HG03159 (cell line): ENCODE measurements at regions not wholly inside any gene's neighbourhood (a gene's known extent, or its start where the extent isn't known, plus 50 kb on each side); places are given as distances from the start of the nearest gene placed in this dataset.

Experiments used
- ATAC-seq: cut with Tn5 transposase; IDR thresholded peaks from one replicate; pipeline ENCODE4 v1.9.1; 2021; ENCODE audit warnings: mild to moderate bottlenecking, moderate library complexity; ENCODE audit not compliant: unreplicated experiment

DNA sequence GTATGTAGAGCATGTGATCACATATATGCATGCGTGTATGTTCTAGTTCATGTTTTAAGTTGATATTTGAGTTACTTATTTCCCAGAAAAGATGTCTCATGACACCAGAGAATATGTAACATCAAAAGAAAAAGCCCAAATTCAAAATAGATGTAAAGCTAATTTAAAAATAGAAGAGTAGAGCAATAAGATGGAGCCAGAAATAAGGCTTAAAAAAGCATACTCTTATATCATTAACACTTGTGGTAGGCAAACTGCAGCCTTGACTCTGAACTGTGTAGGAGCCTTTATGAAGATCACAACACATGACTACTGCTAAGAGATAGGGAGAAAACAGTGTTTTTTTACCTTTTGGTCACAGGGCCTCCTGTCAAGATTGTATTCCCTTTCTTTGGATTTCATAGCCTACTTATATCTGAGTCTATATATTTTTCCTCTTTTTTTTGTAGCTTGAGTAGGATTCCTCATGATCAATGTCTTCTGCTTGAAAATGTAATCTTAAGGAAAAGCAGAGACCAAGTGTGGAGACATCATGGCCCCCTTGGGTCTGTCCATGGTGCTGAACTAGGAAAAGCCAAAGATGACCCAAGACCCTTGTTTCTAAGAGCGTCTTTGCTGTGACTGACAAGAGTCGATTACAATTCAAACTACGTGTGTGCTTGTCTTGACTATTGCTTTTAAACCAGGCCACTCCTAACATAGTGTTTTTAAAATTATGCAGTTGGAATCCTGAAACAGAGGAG is 390.4 kb downstream of the SHISA9 start:
- ATAC-seq = no peak

DNA sequence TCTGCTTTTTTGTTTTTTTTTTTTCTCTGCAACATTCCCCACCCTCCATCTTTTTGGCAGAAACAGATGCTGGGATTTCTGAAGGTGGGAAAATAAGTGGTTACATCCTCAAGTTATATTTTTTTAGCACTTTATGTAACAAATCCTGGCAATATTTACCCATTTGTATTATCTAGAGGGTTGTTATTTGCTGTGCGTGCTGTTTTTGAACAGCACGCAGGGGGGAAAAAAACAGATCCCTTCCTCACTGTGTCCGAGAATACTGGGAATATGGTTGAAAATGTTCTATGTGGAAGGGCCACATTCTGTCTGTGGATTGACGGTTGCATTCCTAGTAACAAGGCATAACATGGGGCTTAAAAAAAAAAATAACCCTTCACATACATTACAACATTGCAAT is 394.8 kb downstream of the SHISA9 start:
- ATAC-seq = no peak

DNA sequence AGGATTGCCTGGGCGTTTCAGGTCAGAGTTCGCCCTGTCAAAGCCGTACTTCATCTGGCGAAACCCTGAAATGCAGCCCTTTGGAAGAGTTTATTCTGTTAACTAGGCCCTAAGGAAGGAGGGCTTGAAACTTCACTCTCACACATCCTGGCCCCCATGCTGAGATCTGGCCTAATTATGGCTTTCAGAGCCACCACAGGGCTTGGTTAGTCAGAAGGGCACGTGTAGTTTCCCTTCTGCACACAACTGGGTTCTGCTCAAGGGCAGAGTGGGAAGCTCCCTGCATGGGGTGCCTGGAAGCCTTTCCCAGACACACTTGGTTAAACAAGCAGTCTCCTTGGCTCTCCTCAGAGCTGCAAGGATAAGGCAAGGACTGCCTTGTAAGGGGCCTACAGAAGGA is 397.3 kb downstream of the SHISA9 start:
- ATAC-seq = no peak

DNA sequence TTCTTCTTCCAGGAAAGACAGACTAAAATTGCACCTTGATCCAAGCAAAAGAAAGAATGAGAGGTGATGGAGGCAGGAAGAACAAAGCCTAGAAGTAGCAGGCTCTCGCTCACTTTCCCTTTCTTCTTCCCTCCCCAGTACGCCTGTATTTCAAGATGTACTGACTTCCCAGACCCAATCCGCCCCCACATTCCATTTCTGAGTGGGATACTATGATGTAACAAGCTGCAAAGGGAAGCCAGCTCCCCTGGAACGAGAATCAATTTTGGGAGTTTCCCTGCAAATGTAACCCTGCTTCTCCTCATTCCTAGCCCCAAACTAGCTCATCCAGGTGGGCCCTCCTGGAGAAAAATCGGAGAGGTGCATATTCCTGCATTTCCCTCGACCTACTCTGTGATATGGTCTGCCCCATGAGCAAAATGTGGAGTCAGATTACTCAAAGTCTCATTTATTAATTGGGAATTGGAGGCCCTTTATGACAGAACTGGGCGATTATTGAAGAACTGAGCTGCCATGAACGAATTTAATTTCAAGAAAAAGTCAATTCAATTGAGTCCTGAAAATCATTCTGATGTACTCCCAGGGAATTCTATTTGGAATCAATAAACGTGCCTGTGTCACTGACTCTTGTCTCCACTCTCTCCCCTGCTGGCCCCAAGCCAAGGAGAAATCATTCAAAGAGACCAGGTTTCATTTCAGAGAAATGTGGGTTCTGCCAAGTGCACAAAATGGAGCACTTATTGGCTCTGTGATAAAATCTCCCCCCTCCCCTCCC is 398.9 kb downstream of the SHISA9 start:
- no peak for ATAC-seq

DNA sequence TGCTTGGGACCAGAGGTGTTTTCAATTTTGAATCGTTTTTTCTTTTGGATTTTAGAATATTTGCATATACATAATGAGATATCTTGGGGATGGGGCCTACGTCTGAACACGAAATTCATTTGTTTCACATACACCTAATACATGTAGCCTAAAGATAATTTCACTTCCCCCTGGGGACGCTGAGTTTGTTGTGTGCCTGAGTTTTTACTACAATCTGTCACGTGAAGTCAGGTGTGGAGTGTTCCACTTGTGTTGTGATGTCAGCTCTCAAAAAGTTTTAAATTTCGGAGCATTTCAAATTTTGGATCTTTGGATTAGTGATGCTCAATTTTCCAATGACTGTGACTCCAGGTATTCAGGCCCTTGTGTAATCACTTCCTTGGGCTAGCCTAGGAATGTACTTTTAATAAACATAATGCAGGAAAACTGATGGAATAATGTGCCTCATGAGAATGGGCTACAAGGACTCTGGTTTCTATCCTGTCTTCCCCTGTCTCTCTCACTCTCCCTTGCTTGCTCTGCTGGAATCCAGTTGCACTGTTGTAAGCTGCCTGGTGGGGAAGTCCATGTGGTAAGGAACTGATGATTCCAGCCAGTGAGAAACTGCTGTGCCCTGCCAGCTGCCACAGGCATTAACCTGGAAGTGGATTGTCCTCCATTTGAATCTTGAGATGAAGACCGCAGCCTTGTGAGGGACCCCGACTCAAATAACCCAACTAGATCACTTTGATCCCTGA is 403.8 kb downstream of the SHISA9 start:
- ATAC-seq = no peak

DNA sequence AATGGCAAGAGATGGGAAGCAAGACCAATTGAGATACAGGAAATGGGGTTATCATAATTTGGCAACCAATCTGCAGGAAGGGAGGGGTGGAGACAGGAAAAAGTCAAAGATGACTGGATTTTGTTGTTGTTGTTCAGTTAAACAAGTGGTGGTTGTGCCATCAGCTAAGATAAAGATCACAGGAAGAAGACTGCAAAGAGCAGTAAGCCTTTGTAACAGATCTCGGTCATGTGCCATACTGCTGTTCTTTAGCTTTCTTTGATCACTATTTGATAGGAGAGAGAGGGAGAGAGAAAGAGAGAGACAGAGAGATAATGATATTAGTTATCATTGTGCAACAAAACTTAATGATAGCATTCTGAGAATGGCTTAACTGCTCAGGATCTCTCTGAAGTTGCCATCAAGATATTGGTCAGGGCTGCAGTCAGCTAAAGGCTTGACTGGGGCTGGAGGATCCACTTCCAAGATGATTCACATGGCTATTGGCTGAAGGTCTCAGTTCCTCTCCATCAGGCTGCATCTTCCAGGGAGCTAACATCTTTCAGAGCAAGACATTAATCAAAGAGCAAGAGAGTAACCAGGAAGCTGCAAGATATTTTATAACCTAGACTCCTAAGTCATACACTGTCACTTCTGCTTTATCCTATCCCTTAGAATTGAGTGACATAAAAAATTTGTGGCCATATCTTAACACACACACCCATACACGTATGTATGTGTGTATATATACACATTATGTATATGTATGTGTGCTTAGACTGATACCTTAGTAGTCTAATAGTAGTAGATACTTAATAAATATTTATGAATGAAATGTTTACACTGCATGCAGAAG is 405.0 kb downstream of the SHISA9 start:
- ATAC-seq = no peak

DNA sequence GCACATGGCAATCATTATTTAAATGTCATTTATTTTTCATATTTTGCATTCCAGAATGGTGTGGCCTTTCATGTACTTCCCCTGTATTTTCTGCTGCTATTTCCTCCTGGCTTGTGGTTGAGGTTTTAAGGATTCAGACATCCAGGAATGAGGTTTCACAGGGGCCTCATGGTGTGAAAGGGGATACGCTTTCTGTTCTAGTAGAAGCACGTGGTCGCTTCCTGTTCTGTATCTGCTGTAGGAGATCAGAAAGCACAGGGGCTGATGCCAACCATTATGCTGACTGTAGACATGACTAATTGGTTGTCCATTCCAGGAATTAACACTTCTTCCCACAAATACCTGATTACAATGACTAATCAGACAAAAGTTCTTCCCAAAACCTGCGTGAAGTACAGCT is 405.9 kb downstream of the SHISA9 start:
- no peak for ATAC-seq

DNA sequence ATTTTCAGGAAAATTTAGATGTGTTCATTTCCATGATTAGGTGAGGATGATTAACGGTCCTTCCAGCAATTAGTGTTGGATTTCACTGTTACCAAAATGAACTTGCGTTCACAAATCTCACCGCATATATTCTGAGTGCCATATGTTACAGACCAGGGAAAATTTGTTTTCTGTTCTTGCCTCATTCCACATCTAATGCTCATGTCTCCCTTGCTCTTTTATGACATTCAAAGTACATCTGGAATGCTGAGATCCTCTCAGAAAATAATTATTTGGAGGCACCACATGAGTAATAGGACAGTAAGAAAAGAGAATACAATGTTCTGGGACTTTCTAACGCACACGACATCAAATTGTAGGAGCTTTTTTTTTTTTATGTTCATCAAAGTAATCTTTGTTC is 406.5 kb downstream of the SHISA9 start:
- ATAC-seq = no peak

DNA sequence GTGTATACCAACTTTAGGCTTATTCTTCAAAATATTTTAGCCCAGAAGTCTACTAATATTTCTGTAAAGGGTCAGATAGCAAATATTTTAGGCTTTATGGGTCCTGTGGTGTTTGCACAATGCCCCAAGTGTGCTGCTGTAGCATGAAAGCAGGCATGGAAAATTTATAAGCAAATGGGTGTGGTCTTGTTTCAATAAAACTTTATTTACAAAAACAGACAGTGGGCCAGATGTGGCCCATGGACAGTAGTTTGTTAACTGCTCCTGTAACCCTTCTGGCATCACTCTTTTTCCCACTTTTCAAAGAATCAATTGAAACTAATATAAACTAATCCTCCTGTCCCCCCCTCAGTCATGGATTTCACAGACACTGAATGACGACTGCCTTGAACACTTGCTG is 410.7 kb downstream of the SHISA9 start:
- ATAC-seq = no peak

DNA sequence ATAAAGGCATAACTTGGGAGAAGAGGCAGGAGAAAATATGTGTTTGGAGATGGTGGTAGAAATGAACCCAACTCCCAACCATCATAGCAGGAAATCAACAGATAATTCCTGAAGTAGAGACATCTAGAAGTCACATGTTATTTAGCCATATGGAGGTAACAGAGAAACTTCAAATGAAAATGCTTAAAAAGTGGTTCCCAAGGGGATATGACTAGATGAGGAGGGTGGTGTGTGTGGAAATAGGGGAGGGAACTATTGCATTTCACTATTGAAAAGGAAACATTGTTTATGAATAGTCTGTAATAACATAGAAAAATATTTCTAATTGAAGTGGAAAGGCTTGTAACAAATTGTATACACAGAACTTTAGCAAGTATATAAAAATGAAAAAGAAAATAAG is 412.0 kb downstream of the SHISA9 start:
- no peak for ATAC-seq

DNA sequence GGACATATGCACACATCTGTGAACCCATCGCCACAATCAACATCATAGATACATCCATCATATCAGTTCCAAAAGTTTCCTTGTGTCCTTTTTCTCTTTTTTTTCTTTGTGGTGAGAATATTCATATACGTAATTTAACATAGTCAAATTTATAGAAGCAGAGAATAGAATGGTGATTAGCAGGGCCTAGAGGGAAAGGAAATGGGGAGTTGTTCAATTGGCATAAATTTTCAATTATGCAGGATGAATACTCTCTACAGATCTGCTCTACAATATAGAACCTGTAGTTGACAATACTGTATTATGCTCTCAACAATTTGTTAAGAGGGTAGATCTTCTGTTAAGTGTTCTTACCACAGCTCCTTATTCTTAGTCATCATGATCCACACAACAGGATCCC is 413.2 kb downstream of the SHISA9 start:
- no peak for ATAC-seq

DNA sequence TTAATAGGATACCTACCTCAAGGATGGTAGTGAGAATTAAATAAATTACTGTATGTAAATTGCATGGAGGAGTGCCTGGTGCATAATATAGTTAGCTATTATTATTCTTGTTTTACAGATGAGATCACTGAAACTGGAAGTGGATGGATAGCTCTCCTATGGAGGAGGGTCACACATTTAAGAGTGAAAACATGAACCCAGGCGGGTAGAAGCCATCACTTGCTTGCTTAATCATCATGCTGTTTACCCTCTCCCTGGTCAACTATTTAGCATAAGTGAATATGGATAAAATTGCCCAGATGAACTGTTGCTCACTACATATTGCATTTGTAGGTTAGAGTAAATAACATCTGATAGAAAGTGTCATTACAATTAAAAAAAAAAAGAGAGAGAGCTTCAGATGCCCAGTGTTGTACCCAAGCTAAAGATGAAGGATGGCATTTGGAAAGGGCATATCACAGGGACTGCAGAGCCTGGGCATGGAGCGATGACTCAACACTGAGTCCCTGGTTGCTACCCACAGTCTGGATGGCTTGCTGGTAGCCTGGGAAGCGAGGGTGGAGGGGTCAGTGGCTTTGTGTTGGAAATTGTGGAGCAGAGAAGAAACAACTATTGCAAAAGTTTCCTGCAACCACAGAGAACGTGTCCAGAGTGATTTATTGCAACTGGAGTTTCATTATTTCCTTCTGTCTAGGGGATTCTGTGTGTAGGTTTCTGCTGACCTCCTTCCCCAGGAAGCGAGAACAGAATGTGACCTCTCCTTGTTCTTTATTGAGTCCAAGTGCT is 414.4 kb downstream of the SHISA9 start:
- ATAC-seq = no peak

DNA sequence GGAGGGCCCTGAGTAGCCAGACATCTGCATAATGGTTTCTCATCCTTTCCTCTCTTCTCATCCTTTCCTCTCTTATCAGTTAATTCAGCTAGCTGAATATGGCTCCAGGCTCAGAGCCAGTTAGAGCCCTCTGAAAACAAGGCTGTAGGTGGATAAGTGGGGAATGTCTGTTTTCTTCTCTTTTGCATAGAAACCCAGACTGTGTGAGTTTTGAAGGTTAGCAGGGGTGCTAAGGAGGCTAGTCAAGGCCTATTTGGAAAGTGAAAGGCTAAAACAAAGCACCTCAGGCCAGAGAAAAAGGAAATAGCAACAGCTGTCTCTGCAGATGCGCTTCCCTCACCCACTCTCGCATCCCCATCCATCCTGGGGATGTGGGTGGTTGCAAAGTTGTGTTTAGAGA is 420.9 kb downstream of the SHISA9 start:
- ATAC-seq = no peak

DNA sequence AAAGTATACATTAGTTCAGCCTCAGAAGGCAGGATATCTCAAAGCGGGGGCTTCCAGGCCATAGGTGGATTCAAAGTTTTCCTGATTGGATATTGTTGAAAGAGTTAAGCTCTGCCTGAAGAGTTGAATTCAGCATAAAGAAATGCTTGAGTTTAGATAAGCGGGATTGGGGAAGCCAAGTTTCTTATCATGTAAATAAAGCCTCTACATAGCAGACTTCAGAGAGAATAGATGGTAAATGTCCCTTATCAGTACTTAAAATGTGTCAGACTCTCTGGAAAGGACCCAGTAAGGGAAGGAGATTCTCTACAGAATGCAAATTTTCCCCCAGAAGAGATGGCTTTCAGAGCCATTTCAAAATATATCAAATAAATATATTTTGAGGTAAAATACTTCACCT is 423.5 kb downstream of the SHISA9 start:
- no peak for ATAC-seq

DNA sequence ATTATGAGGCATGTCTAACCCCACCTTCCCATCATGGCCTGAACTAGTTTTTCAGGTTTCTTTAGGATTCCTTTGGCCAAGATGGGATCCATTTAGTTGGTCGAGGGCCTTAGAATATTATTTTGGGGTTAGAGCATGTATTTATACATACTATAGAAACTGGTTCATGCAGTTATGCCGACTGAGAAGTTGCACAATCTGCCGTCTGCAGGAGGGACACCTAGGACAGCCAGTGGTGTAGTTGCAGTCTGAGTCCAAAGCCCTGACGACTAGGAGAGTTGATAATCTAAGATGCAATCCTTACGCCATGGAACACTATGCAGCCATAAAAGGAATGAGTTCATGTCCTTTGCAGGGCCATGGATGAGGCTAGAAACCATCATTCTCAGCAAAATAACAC is 424.0 kb downstream of the SHISA9 start:
- ATAC-seq = no peak

DNA sequence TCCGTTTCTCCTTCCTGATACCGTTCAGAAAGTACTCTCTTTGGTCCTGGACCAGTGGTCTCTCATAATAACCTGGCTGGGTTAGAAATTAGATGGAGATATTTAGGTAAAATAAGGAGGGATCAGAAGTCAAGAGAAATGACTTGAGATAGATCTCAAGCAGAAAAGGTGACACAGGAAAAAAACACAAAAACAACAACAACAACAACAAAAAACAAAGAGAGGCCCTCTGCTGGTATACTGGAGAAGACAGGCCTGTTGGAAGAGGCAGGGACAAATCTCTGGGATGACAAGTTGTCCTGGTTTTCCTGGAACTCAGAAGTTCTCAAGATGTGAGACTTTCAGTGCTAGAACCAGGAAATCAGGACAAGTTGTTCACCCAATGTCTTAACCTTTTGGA is 430.5 kb downstream of the SHISA9 start:
- ATAC-seq = no peak

DNA sequence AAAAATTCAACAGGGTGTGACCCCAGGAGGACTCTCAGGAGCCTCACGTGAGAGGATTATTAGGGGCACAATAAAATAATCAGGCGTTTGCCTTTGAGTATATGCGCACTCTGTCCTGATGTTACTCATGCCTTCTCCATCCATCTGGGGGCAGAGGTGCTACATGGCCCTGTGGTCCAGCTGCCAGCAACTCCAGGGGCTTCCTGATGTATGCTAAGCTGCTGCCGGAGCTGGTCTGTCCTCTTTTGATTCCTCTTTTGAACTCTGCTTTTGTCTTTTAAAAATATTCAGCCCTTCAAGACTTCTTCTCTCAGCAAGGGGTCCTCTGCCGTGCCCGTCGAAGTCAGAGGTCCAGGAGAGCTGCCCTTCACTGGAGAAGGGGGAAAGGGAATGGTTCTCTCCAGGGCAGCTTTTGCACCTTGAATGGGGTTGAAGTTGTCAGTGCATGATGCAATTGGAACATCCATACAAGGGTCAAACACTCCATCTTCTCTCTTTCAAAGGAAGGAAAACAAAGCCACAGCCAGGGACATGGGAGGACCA is 431.4 kb downstream of the SHISA9 start:
- ATAC-seq = no peak

DNA sequence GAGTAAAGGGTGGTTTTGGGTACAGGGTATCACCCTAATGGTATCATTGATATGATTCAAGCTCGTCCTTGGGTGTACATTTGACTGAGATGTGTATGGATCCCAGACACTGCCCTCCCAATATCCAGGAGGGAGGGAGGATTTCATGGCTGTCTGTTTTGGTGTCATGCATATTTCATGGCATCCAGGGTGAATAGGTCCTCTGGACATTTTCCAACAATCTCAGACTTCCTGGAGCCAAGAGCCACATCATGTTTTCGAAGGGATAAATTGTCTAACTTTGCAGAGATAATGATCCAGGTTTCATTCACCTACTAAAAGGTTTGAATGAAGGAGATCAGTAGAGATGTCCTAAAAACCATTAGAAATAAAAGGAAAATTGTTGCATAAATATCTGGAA is 431.9 kb downstream of the SHISA9 start:
- no peak for ATAC-seq

DNA sequence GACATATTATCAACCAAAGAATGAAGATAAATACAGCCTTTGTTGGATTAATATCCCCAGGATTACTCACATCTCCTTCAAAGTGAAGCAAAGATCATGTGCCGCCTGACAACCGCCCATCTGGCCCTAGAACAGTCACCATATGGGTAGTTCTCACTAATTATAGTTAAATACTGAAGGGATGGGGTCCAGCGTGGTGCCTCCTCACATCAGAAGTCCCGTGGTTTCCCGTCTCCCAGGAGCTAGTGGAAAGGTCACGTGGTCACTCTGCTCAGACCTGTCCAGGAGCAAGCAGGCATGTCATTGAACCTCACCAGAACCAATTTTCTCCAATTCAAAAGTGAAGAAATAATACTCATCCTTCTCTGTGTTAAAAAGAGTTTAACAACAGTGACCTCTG is 434.5 kb downstream of the SHISA9 start:
- ATAC-seq = no peak

DNA sequence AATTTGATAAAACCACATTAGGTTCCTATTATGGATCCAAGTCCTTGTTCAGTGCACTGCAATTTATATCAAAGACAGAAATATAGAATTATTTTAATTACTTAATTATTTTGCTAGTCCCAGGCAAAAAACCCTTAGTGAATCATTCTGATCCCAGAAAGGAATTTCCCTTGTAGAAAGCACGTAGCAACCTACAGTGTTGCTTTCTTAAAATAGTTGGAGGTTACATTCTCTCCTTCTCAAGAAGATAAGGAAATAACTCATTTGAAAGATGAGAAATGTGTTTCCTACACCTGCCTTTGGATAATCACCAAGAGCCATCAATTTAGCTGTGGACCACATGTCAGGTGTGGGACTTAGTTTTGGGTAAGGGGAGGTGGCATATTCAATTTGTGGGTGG is 434.9 kb downstream of the SHISA9 start:
- ATAC-seq = no peak
